ENCODE measurements at regions not wholly inside any gene's neighbourhood (a gene's known extent, or its start where the extent isn't known, plus 50 kb on each side); places are given as distances from the start of the nearest gene placed in this dataset.
"Not testable (repeated sequence)": the region's sequence is repeated elsewhere in the genome, so short reads cannot be mapped to it uniquely, and the experiment has no call there.

- Mint-ChIP-seq H3K4me3 (no peak overlapping the region), H3K4me1 (ENCODE audit: low read depth) (no peaks in the 10 kb centered on the region), H3K27me3 (peaks cover 2% of the 10 kb centered on the region), H3K27ac (no peak overlapping the region), H3K36me3 (ENCODE audit: low read depth) (no peaks in the 10 kb centered on the region), H3K9me3 (no peaks in the 10 kb centered on the region)
- CTCF ChIA-PET, result interaction anchor here (1.7 kb wide), 1 partner anchor 12 kb away, joined by 4 read pairs; no protein-coding TSS in a partner anchor
- intact Hi-C loops (cut with micrococcal nuclease), result no loop called here
- POLR2A ChIA-PET, result no interaction called here
- no peak for DNase-seq
- ATAC-seq, result no peak
- TF ChIP-seq CTCF (IDR thresholded peaks at IDR 0.05), result no peak
Measured at GRCh38 chr9:85439791-85440190, 302.0 kb downstream of the AGTPBP1 start.

DNA sequence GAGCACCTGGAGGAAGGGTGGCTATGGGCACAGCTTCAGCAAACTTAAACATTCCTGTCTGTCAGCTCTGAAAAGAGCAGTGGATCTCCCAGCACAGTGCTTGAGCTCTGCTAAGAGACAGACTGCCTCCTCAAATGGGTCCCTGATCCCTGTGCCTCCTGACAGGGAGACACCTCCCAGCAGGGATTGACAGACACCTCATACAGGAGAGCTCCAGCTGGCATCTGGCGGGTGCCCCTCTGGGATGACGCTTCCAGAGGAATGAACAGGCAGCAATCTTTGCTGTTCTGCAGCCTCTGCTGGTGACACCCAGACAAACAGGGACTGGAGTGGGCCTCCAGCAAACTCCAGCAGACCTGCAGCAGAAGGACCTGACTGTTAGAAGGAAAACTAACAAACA, 307.8 kb downstream of the AGTPBP1 start:
- H3K4me3 Mint-ChIP-seq; intact Hi-C loops (cut with micrococcal nuclease); H3K27ac Mint-ChIP-seq; ATAC-seq; H3K9me3 Mint-ChIP-seq; H3K4me1 Mint-ChIP-seq (ENCODE audit: low read depth); DNase-seq; H3K36me3 Mint-ChIP-seq (ENCODE audit: low read depth); POLR2A ChIA-PET: not testable (repeated sequence)
- CTCF ChIA-PET, result interaction anchor here (1.2 to 2.6 kb wide), 2 partner anchors 9 kb away, joined by 4 to 10 read pairs; no protein-coding TSS in a partner anchor
- peaks cover 10% of the 10 kb centered on the region for H3K27me3 Mint-ChIP-seq

- POLR2A ChIA-PET; H3K9me3 Mint-ChIP-seq; intact Hi-C loops (cut with micrococcal nuclease); H3K36me3 Mint-ChIP-seq (ENCODE audit: low read depth); H3K27ac Mint-ChIP-seq; H3K4me3 Mint-ChIP-seq; H3K4me1 Mint-ChIP-seq (ENCODE audit: low read depth); ATAC-seq; DNase-seq: not testable (repeated sequence)
- CTCF ChIA-PET, result interaction anchor here (1.1 to 1.2 kb wide), 2 partner anchors 8 to 1036 kb away, joined by 3 to 4 read pairs; no protein-coding TSS in a partner anchor
- H3K27me3 Mint-ChIP-seq, result peaks cover 12% of the 10 kb centered on the region
Measured at GRCh38 chr9:85433551-85433950, 308.2 kb downstream of the AGTPBP1 start.

GRCh38 chr9:85433046-85433445, 308.7 kb downstream of the AGTPBP1 start:
- no peaks in the 10 kb centered on the region for H3K36me3 Mint-ChIP-seq (ENCODE audit: low read depth)
- H3K4me1 Mint-ChIP-seq (ENCODE audit: low read depth), result no peaks in the 10 kb centered on the region
- ChIA-PET POLR2A (no interaction called here), CTCF (interaction anchor here (0.9 to 1.2 kb wide), 3 partner anchors 8 to 1036 kb away, joined by 3 to 4 read pairs (median 3); no protein-coding TSS in a partner anchor)
- no peak for TF ChIP-seq CTCF (IDR thresholded peaks at IDR 0.05)
- no peak overlapping the region for H3K4me3 Mint-ChIP-seq
- DNase-seq, result no peak
- no peaks in the 10 kb centered on the region for H3K9me3 Mint-ChIP-seq
- H3K27me3 Mint-ChIP-seq, result peaks cover 12% of the 10 kb centered on the region
- intact Hi-C loops (cut with micrococcal nuclease), result no loop called here
- H3K27ac Mint-ChIP-seq, result no peak overlapping the region
- no peak for ATAC-seq

- Mint-ChIP-seq H3K4me1 (ENCODE audit: low read depth) (no peaks in the 10 kb centered on the region), H3K4me3 (no peak overlapping the region), H3K27me3 (peaks cover 12% of the 10 kb centered on the region), H3K36me3 (ENCODE audit: low read depth) (no peaks in the 10 kb centered on the region), H3K9me3 (no peaks in the 10 kb centered on the region), H3K27ac (no peak overlapping the region)
- DNase-seq (no peak), ATAC-seq (no peak)
- CTCF ChIA-PET, result interaction anchor here (0.9 to 1.2 kb wide), 3 partner anchors 7 to 1036 kb away, joined by 3 to 4 read pairs (median 3); no protein-coding TSS in a partner anchor
- intact Hi-C loops (cut with micrococcal nuclease), result no loop called here
- no peak for TF ChIP-seq CTCF (IDR thresholded peaks at IDR 0.05)
- POLR2A ChIA-PET, result no interaction called here
Measured at GRCh38 chr9:85432599-85432998, 309.2 kb downstream of the AGTPBP1 start.

DNA sequence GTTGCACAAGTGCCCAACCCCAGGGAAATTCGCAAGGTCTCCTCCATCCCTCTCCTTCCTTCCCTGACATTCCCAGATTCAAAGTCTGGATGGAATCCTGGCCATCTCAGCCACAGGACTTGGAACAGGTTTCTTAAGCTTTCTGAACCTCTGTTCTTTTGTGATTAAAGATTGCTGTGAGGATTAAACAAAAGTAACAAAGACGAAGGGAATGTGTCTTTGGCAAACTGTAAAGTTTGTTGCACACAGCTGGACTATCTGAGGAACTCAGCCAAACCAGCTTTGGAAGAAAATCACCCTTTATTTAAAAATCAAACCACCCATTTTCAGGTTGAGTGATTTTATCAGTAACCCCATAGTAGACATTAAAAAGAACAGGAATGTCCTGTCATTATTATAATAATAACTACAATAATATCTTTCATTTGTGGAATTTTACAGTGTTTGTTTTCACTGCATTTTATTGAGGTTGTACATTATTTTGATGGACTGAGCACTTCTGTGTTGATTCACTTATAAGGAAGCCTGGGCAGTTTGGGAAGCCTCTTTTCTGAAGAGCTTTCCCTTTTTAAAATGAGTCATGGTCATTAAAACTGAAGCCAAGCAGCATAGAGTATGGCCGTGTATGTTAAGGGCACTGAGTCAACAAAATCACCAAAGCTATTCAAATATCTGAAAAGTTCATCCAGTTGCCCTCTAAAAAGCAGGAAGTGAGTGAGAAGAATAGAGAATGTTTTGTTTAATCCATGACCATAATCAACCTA, 310.2 kb downstream of the AGTPBP1 start:
- Mint-ChIP-seq H3K4me1 (ENCODE audit: low read depth) (no peaks in the 10 kb centered on the region), H3K27me3 (peaks cover 17% of the 10 kb centered on the region), H3K36me3 (ENCODE audit: low read depth) (no peaks in the 10 kb centered on the region), H3K4me3 (no peak overlapping the region), H3K9me3 (no peaks in the 10 kb centered on the region), H3K27ac (no peak overlapping the region)
- ChIA-PET POLR2A (no interaction called here), CTCF (no interaction called here)
- intact Hi-C loops (cut with micrococcal nuclease), result no loop called here
- DNase-seq, result no peak
- no peak for ATAC-seq
- TF ChIP-seq CTCF (IDR thresholded peaks at IDR 0.05), result no peak
